ENCODE measurements at regions not wholly inside any gene's neighbourhood (a gene's known extent, or its start where the extent isn't known, plus 50 kb on each side); places are given as distances from the start of the nearest gene placed in this dataset.

DNA sequence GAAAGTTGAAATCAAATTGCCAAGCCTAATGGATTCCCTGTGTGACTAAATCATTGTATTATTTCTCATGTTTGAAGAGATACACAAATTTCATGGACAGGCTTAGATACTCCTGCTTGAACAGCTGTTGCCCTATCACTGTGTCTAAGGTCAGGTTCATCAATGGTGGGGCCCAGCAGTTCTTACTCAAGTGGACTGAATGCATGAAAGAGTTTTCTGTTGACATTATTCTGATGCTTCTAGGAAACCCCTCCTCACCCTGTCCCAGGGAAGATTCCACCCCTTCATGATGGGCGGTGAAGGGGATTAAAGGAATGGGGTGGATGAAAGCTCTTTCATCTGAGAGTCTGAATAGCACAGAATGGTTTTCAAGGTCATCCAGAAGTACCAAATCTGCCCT is 148.8 kb downstream of the INO80D start:
- TF ChIP-seq RNF2 (IDR thresholded peaks at IDR 0.05; ENCODE audit: borderline replicate concordance, low read depth), result no peak
- TF ChIP-seq POLR2A (IDR thresholded peaks at IDR 0.05; ENCODE audit: low read length), result no peak
- TF ChIP-seq BHLHE40 (IDR thresholded peaks at IDR 0.05; ENCODE audit: low read depth, low read length), result no peak
- TF ChIP-seq CEBPB (IDR thresholded peaks at IDR 0.05), result no peak
- no peak for TF ChIP-seq REST (IDR thresholded peaks at IDR 0.05)
- TF ChIP-seq CTCF (IDR thresholded peaks at IDR 0.05), result no peak
- TF ChIP-seq JUNB (IDR thresholded peaks at IDR 0.05), result no peak
- no peak for TF ChIP-seq RAD21 (conservative IDR thresholded peaks at IDR 0.05 in 1 of 2, IDR thresholded peaks at IDR 0.05 in 1 of 2)
- TF ChIP-seq RCOR1 (IDR thresholded peaks at IDR 0.05; ENCODE audit: low read depth, low read length), result no peak
- no peak for TF ChIP-seq SMC3 (IDR thresholded peaks at IDR 0.05)
- TF ChIP-seq RFX5 (IDR thresholded peaks at IDR 0.05), result no peak
- TF ChIP-seq EP300 (IDR thresholded peaks at IDR 0.05), result no peak
- TF ChIP-seq MYC (IDR thresholded peaks at IDR 0.05; ENCODE audit: borderline replicate concordance, low read length), result no peak
- no peak for TF ChIP-seq POLR2AphosphoS2 (conservative IDR thresholded peaks at IDR 0.05; ENCODE audit: low read length)

Measured in A549 (cell line).